Karpas-422 (cell line): ENCODE measurements at regions not wholly inside any gene's neighbourhood (a gene's known extent, or its start where the extent isn't known, plus 50 kb on each side); places are given as distances from the start of the nearest gene placed in this dataset.
"Not testable (repeated sequence)": the region's sequence is repeated elsewhere in the genome, so short reads cannot be mapped to it uniquely, and the experiment has no call there.

Experiments
- DNase-seq: peaks from one replicate; pipeline ENCODE4 v3.0.0-alpha.2; 2015
- H2AFZ ChIP-seq: fragments of 200-600 bp; sonication (generic); 2 replicates; pipeline ENCODE4 v1.6.1; 2014; ENCODE audit warnings: antibody characterized with exemption, low read length, mixed read lengths
- H3K27ac ChIP-seq: fragments of 200-600 bp; sonication (generic); 2 replicates; pipeline ENCODE4 v1.5.1; 2014; ENCODE audit warnings: mild to moderate bottlenecking, low read length, moderate library complexity
- H3K27me3 ChIP-seq: fragments of 200-600 bp; sonication (generic); 2 replicates; pipeline ENCODE4 v1.6.1; 2014; ENCODE audit warnings: low read length, mixed read lengths
- H3K36me3 ChIP-seq: fragments of 200-600 bp; sonication (generic); 2 replicates; pipeline ENCODE4 v1.6.1; 2014; ENCODE audit warnings: low read length, mixed read lengths; ENCODE audit not compliant: insufficient read depth
- H3K4me1 ChIP-seq: fragments of 200-600 bp; sonication (generic); 2 replicates; pipeline ENCODE4 v1.6.1; 2014; ENCODE audit warnings: mild to moderate bottlenecking, low read length, mixed read lengths
- H3K4me2 ChIP-seq: fragments of 200-600 bp; sonication (generic); 2 replicates; pipeline ENCODE4 v1.6.1; 2014; ENCODE audit warnings: low read length, low read depth, mild to moderate bottlenecking; ENCODE audit not compliant: poor library complexity, severe bottlenecking
- H3K4me3 ChIP-seq: fragments of 200-600 bp; sonication (generic); 2 replicates; pipeline ENCODE4 v1.5.1; 2014; ENCODE audit warnings: mild to moderate bottlenecking, antibody characterized with exemption, low read length, mixed read lengths
- H3K79me2 ChIP-seq: fragments of 200-600 bp; sonication (generic); 2 replicates; pipeline ENCODE4 v1.6.1; 2014; ENCODE audit warnings: mild to moderate bottlenecking, low read length, mixed read lengths
- H3K9ac ChIP-seq: fragments of 200-600 bp; sonication (generic); 2 replicates; pipeline ENCODE4 v1.6.0; 2014; ENCODE audit warnings: low read length
- H3K9me2 ChIP-seq: fragments of 200-600 bp; sonication (generic), shearing (Covaris generic); replicated peaks from 2 replicates; pipeline ENCODE4 v1.6.0; 2014; ENCODE audit warnings: mild to moderate bottlenecking, low read length, moderate library complexity; ENCODE audit not compliant: insufficient read depth
- H3K9me3 ChIP-seq: fragments of 300-700, 200-600 bp; sonication (generic); 2 replicates; pipeline ENCODE4 v1.6.1; 2014; ENCODE audit warnings: low read length, mixed read lengths
- H4K20me1 ChIP-seq: fragments of 200-600 bp; sonication (generic); 2 replicates; pipeline ENCODE4 v1.6.1; 2014; ENCODE audit warnings: mild to moderate bottlenecking, antibody characterized with exemption, low read length, low read depth; ENCODE audit not compliant: insufficient read depth

GRCh38 chr4:64000241-64000640, 409.0 kb downstream of the TECRL start:
- Histone ChIP-seq H4K20me1 (no peaks in the 10 kb centered on the region), H3K79me2 (no peaks in the 10 kb centered on the region), H3K9me2 (no peaks in the 10 kb centered on the region), H3K9ac (no peak overlapping the region), H3K27ac (no peak overlapping the region), H3K36me3 (no peaks in the 10 kb centered on the region), H3K4me1 (no peaks in the 10 kb centered on the region), H3K27me3 (no peaks in the 10 kb centered on the region), H3K4me2 (no peak overlapping the region), H3K9me3 (peaks cover 22% of the 10 kb centered on the region), H3K4me3 (no peak overlapping the region), H2AFZ (no peak overlapping the region)
- DNase-seq, result no peak

DNA sequence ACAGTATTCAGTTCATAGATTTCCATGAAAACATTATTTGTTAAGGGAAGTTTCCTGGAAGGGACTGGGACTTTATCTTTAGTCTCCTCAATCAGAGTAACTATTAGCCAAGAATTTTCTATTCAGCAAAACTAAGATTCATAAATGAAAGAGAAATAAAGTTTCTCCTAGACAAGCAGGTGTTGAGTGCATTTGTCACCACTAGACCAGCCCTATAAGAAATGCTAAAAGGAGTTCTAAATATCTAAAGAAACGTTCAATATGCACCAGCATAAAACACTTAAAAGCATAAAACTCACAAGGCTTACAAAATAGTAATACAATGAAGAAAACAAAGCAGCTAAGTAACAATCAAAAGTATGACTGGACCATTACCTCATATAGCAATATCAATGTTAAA, 423.0 kb downstream of the TECRL start:
- no peak for DNase-seq
- Histone ChIP-seq H3K4me2 (no peak overlapping the region), H3K9me3 (peaks cover 57% of the 10 kb centered on the region), H4K20me1 (no peaks in the 10 kb centered on the region), H2AFZ (no peak overlapping the region), H3K36me3 (no peaks in the 10 kb centered on the region), H3K9me2 (no peaks in the 10 kb centered on the region), H3K4me3 (no peak overlapping the region), H3K4me1 (no peaks in the 10 kb centered on the region), H3K27ac (no peak overlapping the region), H3K9ac (no peak overlapping the region), H3K79me2 (no peaks in the 10 kb centered on the region), H3K27me3 (no peaks in the 10 kb centered on the region)

DNA sequence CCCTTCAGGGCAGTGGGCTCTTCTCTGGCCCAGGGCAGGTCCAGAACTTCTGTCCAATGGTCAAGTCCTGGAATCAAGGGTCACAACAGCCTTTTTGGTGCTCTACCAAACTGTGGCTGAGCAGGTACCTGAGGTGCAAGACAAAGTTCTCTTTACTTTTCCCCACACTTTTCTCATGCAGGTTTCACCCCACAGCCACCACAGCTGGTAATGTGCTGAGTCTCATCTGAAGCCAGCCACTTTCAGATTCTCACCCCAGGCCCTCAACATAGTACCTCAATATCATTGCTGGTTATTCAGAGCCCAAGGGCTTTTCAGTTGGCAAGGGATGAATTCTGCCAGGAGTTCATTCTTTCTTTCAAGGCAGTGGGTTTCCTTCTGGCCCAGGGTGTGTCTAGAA, 426.0 kb downstream of the TECRL start:
- Histone ChIP-seq H3K9me2 (no peaks in the 10 kb centered on the region), H3K4me1 (no peaks in the 10 kb centered on the region), H3K9me3 (peaks cover 44% of the 10 kb centered on the region), H3K36me3 (no peaks in the 10 kb centered on the region), H3K27me3 (no peaks in the 10 kb centered on the region), H4K20me1 (no peaks in the 10 kb centered on the region), H2AFZ (no peak overlapping the region), H3K4me3 (no peak overlapping the region), H3K79me2 (no peaks in the 10 kb centered on the region), H3K27ac (no peak overlapping the region), H3K4me2 (no peak overlapping the region), H3K9ac (no peak overlapping the region)
- DNase-seq, result no peak

DNA sequence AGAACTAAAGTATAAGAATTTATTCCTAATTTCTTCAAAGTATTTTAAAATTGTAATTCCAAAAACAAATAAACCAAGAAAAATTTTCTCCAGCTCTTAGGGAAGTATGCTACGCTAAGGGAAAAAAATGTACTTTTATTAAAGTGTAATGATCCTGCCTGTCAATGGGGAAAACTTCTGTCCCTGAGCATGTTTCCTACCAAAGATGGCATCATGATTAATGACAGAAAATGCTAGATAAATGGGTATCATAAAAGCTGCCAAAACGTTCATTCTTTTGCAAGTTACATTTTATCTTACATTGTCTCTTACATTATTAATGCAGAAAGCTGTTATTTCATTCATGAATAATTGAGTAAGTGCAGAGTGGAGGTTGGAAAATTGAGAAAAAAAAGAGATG, 443.4 kb downstream of the TECRL start:
- Histone ChIP-seq H3K4me3 (no peak overlapping the region), H3K9me2 (no peaks in the 10 kb centered on the region), H3K27me3 (no peaks in the 10 kb centered on the region), H4K20me1 (no peaks in the 10 kb centered on the region), H3K36me3 (no peaks in the 10 kb centered on the region), H2AFZ (no peak overlapping the region), H3K4me2 (no peak overlapping the region), H3K79me2 (no peaks in the 10 kb centered on the region), H3K27ac (no peak overlapping the region), H3K4me1 (no peaks in the 10 kb centered on the region), H3K9me3 (peaks cover 22% of the 10 kb centered on the region), H3K9ac (no peak overlapping the region)
- no peak for DNase-seq

GRCh38 chr4:63942706-63943286, 466.5 kb downstream of the TECRL start:
- not testable (repeated sequence) for H3K27ac ChIP-seq, H3K9ac ChIP-seq, H3K79me2 ChIP-seq, H3K4me2 ChIP-seq, H4K20me1 ChIP-seq, H3K9me2 ChIP-seq, H3K4me3 ChIP-seq, H3K4me1 ChIP-seq, H3K27me3 ChIP-seq, DNase-seq, H3K36me3 ChIP-seq, H2AFZ ChIP-seq
- H3K9me3 ChIP-seq, result peaks cover 16% of the 10 kb centered on the region

GRCh38 chr4:63937961-63938360, 471.3 kb downstream of the TECRL start:
- Histone ChIP-seq H3K36me3 (no peaks in the 10 kb centered on the region), H3K27ac (no peak overlapping the region), H3K9ac (no peak overlapping the region), H3K27me3 (no peaks in the 10 kb centered on the region), H3K4me2 (no peak overlapping the region), H4K20me1 (no peaks in the 10 kb centered on the region), H3K4me1 (no peaks in the 10 kb centered on the region), H3K79me2 (no peaks in the 10 kb centered on the region), H3K4me3 (no peak overlapping the region), H3K9me2 (no peaks in the 10 kb centered on the region), H3K9me3 (peaks cover 14% of the 10 kb centered on the region), H2AFZ (no peak overlapping the region)
- DNase-seq, result no peak

DNA sequence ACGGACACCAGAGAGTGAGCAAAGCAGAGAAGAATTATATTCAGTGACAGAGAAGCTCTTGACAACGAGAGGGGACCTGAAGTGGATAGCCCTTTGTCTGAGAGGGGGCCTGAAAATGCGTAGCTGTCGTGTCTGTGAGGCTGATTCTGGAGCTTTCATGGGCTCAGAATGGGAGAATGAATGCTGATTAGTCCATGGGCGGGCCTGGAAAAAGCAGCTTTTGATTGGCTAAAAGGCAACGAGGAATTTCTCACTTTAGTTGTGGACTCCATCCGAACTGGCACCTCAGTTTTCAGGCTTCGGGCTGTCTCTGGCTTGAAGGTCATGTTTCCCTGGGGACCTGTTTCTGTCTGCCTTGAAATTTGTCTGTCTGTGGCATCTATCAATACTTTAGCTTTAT, 487.1 kb downstream of the TECRL start:
- no peak for DNase-seq
- no peaks in the 10 kb centered on the region for H3K36me3 ChIP-seq
- H3K9me3 ChIP-seq, result peaks cover 17% of the 10 kb centered on the region
- no peaks in the 10 kb centered on the region for H3K79me2 ChIP-seq
- no peak overlapping the region for H3K4me3 ChIP-seq
- H3K9ac ChIP-seq, result no peak overlapping the region
- H3K27me3 ChIP-seq, result no peaks in the 10 kb centered on the region
- H4K20me1 ChIP-seq, result no peaks in the 10 kb centered on the region
- H3K4me1 ChIP-seq, result no peaks in the 10 kb centered on the region
- H2AFZ ChIP-seq, result no peak overlapping the region
- H3K4me2 ChIP-seq, result no peak overlapping the region
- H3K27ac ChIP-seq, result no peak overlapping the region
- H3K9me2 ChIP-seq, result no peaks in the 10 kb centered on the region

- Histone ChIP-seq H3K4me3 (no peak overlapping the region), H3K9me3 (peaks cover 13% of the 10 kb centered on the region), H3K4me1 (no peaks in the 10 kb centered on the region), H3K79me2 (no peaks in the 10 kb centered on the region), H3K9me2 (no peaks in the 10 kb centered on the region), H3K27ac (no peak overlapping the region), H4K20me1 (no peaks in the 10 kb centered on the region), H3K4me2 (no peak overlapping the region), H3K36me3 (no peaks in the 10 kb centered on the region), H2AFZ (no peak overlapping the region), H3K9ac (no peak overlapping the region), H3K27me3 (no peaks in the 10 kb centered on the region)
- DNase-seq, result no peak
Observed at GRCh38 chr4:63921561-63921960, 487.7 kb downstream of the TECRL start.
